HepG2 (cell line): ENCODE measurements at regions not wholly inside any gene's neighbourhood (a gene's known extent, or its start where the extent isn't known, plus 50 kb on each side); places are given as distances from the start of the nearest gene placed in this dataset.

ENCODE experiments used
- ATAC-seq: fragments of 200-7000 bp; cut with Tn5 transposase; 3 replicates; pipeline ENCODE4 v1.9.1; 2020; ENCODE audit warnings: mild to moderate bottlenecking, moderate library complexity
- BruUV-seq: library from RNA; stranded (reverse); fragments of 400-500 nt; replicated peaks from 2 replicates; lab custom pipeline; 2021; lab: Mats Ljungman, UMichigan
- CTCF ChIA-PET: fragments of 300-600 bp; formaldehyde crosslinking; extraction: SDS; loops from one replicate; lab custom pipeline; 2021; ENCODE audit warnings: low total read pairs, inconsistent platforms, low intra/inter-chr PET ratio; lab: Yijun Ruan, JAX
- POLR2A ChIA-PET: fragments of 350-600 bp; sonication (Branson Sonifier 250); formaldehyde crosslinking; loops from one replicate; lab custom pipeline; 2020; ENCODE audit warnings: antibody characterized with exemption, inconsistent platforms; lab: Yijun Ruan, JAX
- DNase-seq: peaks from one replicate; pipeline ENCODE4 v3.0.0-alpha.2; 2015; ENCODE audit warnings: low spot score
- FAIRE-seq: peaks from 3 replicates; lab custom pipeline; 2011; peaks lifted over from hg19 to GRCh38; lab: Jason Lieb, UNC
- H2AFZ ChIP-seq: one replicate; pipeline ENCODE4 v1.6.1; 2011; ENCODE audit warnings: low read length, inconsistent platforms
- H3K27ac ChIP-seq: fragments of 300-600 bp; 3 replicates; pipeline ENCODE4 v1.8.0; 2011; ENCODE audit warnings: mixed run types, mild to moderate bottlenecking, mixed read lengths, low read length, inconsistent platforms; ENCODE audit not compliant: insufficient read depth; ENCODE audit errors: extremely low read length
- H3K27me3 ChIP-seq, 2 experiments: fragments of 200-600 bp in 1 of 2; 2 replicates in 1 of 2; 3 replicates in 1 of 2; pipeline versions ENCODE4 v1.6.0 to v1.8.0; 2011; ENCODE audit warnings: low read length in 2 of 2, mild to moderate bottlenecking in 2 of 2, moderate library complexity in 2 of 2, inconsistent platforms in 1 of 2; ENCODE audit not compliant: insufficient read depth in 2 of 2, control insufficient read depth in 1 of 2
- H3K36me3 ChIP-seq, 2 experiments: fragments of 200-600 bp in 1 of 2; replicated peaks in 1 of 2; 2 replicates in 1 of 2; 3 replicates in 1 of 2; pipeline versions ENCODE4 v1.5.1 to v1.8.0; 2011; ENCODE audit warnings: low read length in 2 of 2, inconsistent platforms in 1 of 2; ENCODE audit not compliant: insufficient read depth in 2 of 2, control insufficient read depth in 1 of 2
- H3K4me1 ChIP-seq: 2 replicates; pipeline ENCODE4 v1.5.1; 2012; ENCODE audit warnings: low read length, inconsistent platforms; ENCODE audit not compliant: insufficient read depth
- H3K4me2 ChIP-seq: 2 replicates; pipeline ENCODE4 v1.6.0; 2011; ENCODE audit warnings: low read depth, low read length, inconsistent platforms
- H3K4me3 ChIP-seq, 3 experiments: fragments of 200-600 bp in 1 of 3; sonication (generic), shearing (Covaris generic) in 1 of 3; replicated peaks in 1 of 3; 2 replicates each; pipeline ENCODE4 v1.5.1; 2011 to 2016; ENCODE audit warnings: low read length in 3 of 3, inconsistent platforms in 2 of 3, low read depth in 2 of 3, mild to moderate bottlenecking in 2 of 3, control low read depth in 1 of 3, mixed read lengths in 1 of 3; ENCODE audit not compliant: insufficient read depth in 1 of 3
- H3K79me2 ChIP-seq: one replicate; pipeline ENCODE4 v1.6.1; 2011; ENCODE audit warnings: low read length, inconsistent platforms; ENCODE audit not compliant: insufficient read depth
- H3K9ac ChIP-seq: 2 replicates; pipeline ENCODE4 v1.6.0; 2011; ENCODE audit warnings: mild to moderate bottlenecking, low read depth, low read length, inconsistent platforms; ENCODE audit not compliant: insufficient read depth
- H3K9me3 ChIP-seq: 2 replicates; pipeline ENCODE4 v1.5.1; 2012; ENCODE audit warnings: mild to moderate bottlenecking, low read length
- H4K20me1 ChIP-seq: 2 replicates; pipeline ENCODE4 v1.6.0; 2011; ENCODE audit warnings: inconsistent platforms, mild to moderate bottlenecking, low read length, moderate library complexity; ENCODE audit not compliant: insufficient read depth
- IRF2 ChIP-seq: IDR thresholded peaks from 2 replicates; pipeline ENCODE4 v1.6.1; 2018; ENCODE audit warnings: missing genetic modification reagents, missing compliant biosample characterization
- ZNF343 ChIP-seq: sonication (generic); formaldehyde crosslinking; IDR thresholded peaks from 2 replicates; pipeline ENCODE4 v1.4.0; 2020; ENCODE audit warnings: mild to moderate bottlenecking, missing genetic modification reagents
- ZNF367 ChIP-seq: sonication (generic); formaldehyde crosslinking; IDR thresholded peaks from 2 replicates; pipeline ENCODE4 v1.4.0; 2020; ENCODE audit warnings: missing genetic modification reagents, borderline replicate concordance
- WGBS: methylation state at CpG from one replicate; pipeline ENCODE4 v1.1.6; 2017; ENCODE audit warnings: low lambda C conversion rate; 5-methylcytosine and 5-hydroxymethylcytosine counted together
- in situ Hi-C: cut with HindIII; loops from 2 replicates; pipeline ENCODE4 v1.10.0; 2017; ENCODE audit warnings: low pct_unique_long_range_greater_than_20kb; ENCODE audit not compliant: extremely low pct_ligation_motif_present
- intact Hi-C: fragments of 100-400 bp; cut with micrococcal nuclease; formaldehyde crosslinking; loops from one replicate; pipeline ENCODE4 v1.10.0; 2022; ENCODE audit not compliant: unreplicated experiment

DNA sequence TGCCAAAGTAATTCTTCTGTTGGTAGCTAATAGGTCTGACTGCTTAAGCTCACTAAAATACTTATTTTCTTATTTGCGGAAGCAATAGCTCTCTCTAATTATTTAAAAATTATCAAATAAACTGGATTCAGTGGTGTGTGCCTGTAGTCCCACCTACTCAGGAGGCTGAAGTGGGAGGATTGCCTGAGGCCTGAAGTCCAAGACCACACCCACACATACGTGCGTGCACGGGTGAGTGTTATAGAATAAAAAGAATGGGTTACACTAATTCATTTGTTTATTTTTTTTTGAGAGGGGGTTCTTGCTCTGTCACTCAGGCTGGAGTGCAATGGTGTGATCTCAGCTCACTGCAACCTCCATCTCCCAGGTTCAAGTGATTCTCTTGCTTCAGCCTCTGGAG is 94.2 kb upstream of the HNRNPU start:
- POLR2A ChIA-PET, result no interaction called here
- Histone ChIP-seq H3K4me3 (no peak overlapping the region), H3K27ac (no peak overlapping the region), H3K36me3 (no peaks in the 10 kb centered on the region), H3K9ac (no peak overlapping the region), H3K79me2 (no peaks in the 10 kb centered on the region), H2AFZ (no peak overlapping the region), H3K27me3 (0 out of 5 replicates have a peak, but pooled peaks cover 0 to 4% of the 10 kb centered on the region in 2 experiments), H3K4me1 (peaks cover 9% of the 10 kb centered on the region), H4K20me1 (no peaks in the 10 kb centered on the region), H3K9me3 (no peaks in the 10 kb centered on the region), H3K4me2 (no peak overlapping the region)
- DNase-seq (no peak), FAIRE-seq (no peak), ATAC-seq (no peak)
- 30% methylated on average over 4 of the region's 4 CpGs for WGBS
- no TSS peak for BruUV-seq
- CTCF ChIA-PET, result no interaction called here
- intact Hi-C loops (no loop called here), in situ Hi-C loops (no loop called here)
- TF ChIP-seq ZNF343 (CRISPR knock-in tag), result no peak

DNA sequence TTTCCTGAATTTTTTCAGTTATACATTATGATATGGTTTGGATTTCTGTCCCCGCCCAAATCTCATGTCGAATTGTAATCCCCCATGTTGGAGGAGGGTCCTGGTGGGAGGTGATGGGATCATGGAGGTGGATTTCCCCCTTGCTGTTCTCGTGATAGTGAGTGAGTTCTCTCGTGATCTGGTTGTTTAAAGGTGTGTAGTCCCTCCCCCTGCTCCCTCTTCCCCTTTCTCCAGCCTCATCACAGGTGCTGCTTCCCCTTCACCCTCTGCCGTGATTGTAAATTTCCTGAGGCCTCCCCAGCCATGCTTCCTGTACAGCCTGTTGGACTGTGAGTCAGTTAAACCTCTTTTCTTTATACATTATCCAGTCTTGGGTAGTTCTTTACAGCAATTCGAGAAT is 93.2 kb upstream of the HNRNPU start:
- Histone ChIP-seq H3K9me3 (no peaks in the 10 kb centered on the region), H3K79me2 (no peaks in the 10 kb centered on the region), H3K9ac (no peak overlapping the region), H3K4me2 (no peak overlapping the region), H3K27ac (no peak overlapping the region), H3K4me3 (no peak overlapping the region), H3K4me1 (peaks cover 9% of the 10 kb centered on the region; the same call in 1 of the 2 replicates), H3K27me3 (peaks cover 0 to 4% of the 10 kb centered on the region in 2 experiments; a peak in 2 of 5 replicates), H4K20me1 (no peaks in the 10 kb centered on the region), H3K36me3 (no peaks in the 10 kb centered on the region), H2AFZ (no peak overlapping the region)
- in situ Hi-C loops, result no loop called here
- BruUV-seq, result no TSS peak
- 38% methylated on average over 6 of the region's 6 CpGs for WGBS
- intact Hi-C loops, result no loop called here
- CTCF ChIA-PET, result no interaction called here
- POLR2A ChIA-PET, result no interaction called here
- no peak for ATAC-seq
- TF ChIP-seq IRF2 (no peak), ZNF367 (CRISPR knock-in tag) (no peak)
- DNase-seq, result no peak
- FAIRE-seq, result no peak
